H1 (cell line): ENCODE measurements at regions not wholly inside any gene's neighbourhood (a gene's known extent, or its start where the extent isn't known, plus 50 kb on each side); places are given as distances from the start of the nearest gene placed in this dataset.

Source experiments
- BRCA1 ChIP-seq: IDR thresholded peaks from 2 replicates; pipeline ENCODE4 v1.6.1; 2012; ENCODE audit warnings: low read depth, low read length, improper control_type of control experiment
- EZH2 ChIP-seq: fragments of 200-600 bp; sonication (generic); IDR thresholded peaks from 2 replicates; pipeline ENCODE4 v1.7.1; 2012; ENCODE audit warnings: low read depth, mild to moderate bottlenecking, moderate library complexity, low read length, inconsistent platforms; ENCODE audit not compliant: severe bottlenecking
- TBP ChIP-seq: IDR thresholded peaks from 2 replicates; pipeline ENCODE4 v1.6.1; 2011; ENCODE audit warnings: low read depth, low read length, improper control_type of control experiment
- TF ChIP-seq, protein P1 (sequence below), 3 experiments: IDR thresholded peaks; 1 replicate in 2 of 3; 2 replicates in 1 of 3; pipeline versions ENCODE4 v1.5.1 to v1.6.1; 2011; ENCODE audit warnings: low read length in 3 of 3, mild to moderate bottlenecking in 3 of 3, inconsistent platforms in 2 of 3, low read depth in 1 of 3, moderate library complexity in 1 of 3; ENCODE audit not compliant: insufficient read depth in 1 of 3; ENCODE audit errors: control extremely low read depth in 1 of 3

DNA sequence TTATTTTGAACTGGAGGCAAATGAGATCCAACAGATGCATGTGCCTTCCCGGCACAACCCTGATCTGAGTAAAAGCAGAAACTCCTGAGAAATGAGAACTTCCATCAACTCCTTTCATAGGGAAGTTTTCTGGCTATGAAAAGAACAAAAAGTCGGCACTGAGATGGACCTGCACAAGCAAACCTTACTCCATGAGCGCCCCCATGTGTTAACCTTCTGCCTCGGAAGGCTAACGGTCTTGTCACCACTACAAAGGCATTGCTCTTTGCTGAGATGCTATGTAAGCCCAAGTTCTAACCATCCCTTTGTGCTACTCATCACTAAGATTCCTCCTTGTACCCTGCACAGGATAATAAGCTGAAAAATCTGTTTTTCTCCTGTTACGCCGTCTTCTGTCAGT is 57.3 kb upstream of the SULT1C3 start:
- no peak for TF ChIP-seq BRCA1
- TF ChIP-seq, protein P1, sequence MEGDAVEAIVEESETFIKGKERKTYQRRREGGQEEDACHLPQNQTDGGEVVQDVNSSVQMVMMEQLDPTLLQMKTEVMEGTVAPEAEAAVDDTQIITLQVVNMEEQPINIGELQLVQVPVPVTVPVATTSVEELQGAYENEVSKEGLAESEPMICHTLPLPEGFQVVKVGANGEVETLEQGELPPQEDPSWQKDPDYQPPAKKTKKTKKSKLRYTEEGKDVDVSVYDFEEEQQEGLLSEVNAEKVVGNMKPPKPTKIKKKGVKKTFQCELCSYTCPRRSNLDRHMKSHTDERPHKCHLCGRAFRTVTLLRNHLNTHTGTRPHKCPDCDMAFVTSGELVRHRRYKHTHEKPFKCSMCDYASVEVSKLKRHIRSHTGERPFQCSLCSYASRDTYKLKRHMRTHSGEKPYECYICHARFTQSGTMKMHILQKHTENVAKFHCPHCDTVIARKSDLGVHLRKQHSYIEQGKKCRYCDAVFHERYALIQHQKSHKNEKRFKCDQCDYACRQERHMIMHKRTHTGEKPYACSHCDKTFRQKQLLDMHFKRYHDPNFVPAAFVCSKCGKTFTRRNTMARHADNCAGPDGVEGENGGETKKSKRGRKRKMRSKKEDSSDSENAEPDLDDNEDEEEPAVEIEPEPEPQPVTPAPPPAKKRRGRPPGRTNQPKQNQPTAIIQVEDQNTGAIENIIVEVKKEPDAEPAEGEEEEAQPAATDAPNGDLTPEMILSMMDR (IDR thresholded peaks at IDR 0.05; ENCODE audit: control extremely low read depth in 1 of 3, insufficient read depth in 1 of 3, low read depth in 1 of 3, low read length in 3 of 3), result peak; percentile 72 to 87 (median 86)
- TF ChIP-seq EZH2, result no peak
- no peak for TF ChIP-seq TBP
